ENCODE measurements at regions not wholly inside any gene's neighbourhood (a gene's known extent, or its start where the extent isn't known, plus 50 kb on each side); places are given as distances from the start of the nearest gene placed in this dataset.
A peak's percentile ranks its signal among the peaks of the same experiment; 100 is the strongest.

GRCh38 chr16:85291302-85292148 is 179.3 kb upstream of the CIBAR2 start:
- peak; percentile 89 for DNase-seq (ENCODE audit: low spot score)

- no peak for DNase-seq (ENCODE audit: low spot score)
These were observed 181.2 kb upstream of the CIBAR2 start for GRCh38 chr16:85293458-85293857.

GRCh38 chr16:85293904-85294642 is 181.8 kb upstream of the CIBAR2 start:
- DNase-seq (ENCODE audit: low spot score), result no peak

- DNase-seq (ENCODE audit: low spot score), result no peak
These were observed 182.7 kb upstream of the CIBAR2 start for GRCh38 chr16:85294810-85295508.

- DNase-seq (ENCODE audit: low spot score), result peak; percentile 56
These were observed 184.8 kb upstream of the CIBAR2 start for GRCh38 chr16:85296859-85297660.

- no peak for DNase-seq (ENCODE audit: low spot score)
These were observed 185.6 kb upstream of the CIBAR2 start for GRCh38 chr16:85297881-85298280.

GRCh38 chr16:85300406-85300968 is 188.2 kb upstream of the CIBAR2 start:
- DNase-seq (ENCODE audit: low spot score), result no peak

- DNase-seq (ENCODE audit: low spot score), result no peak
These were observed 189.0 kb upstream of the CIBAR2 start for GRCh38 chr16:85301231-85301630.

GRCh38 chr16:85302018-85302847 is 190.0 kb upstream of the CIBAR2 start:
- DNase-seq (ENCODE audit: low spot score), result no peak

GRCh38 chr16:85302848-85303353 is 190.6 kb upstream of the CIBAR2 start:
- no peak for DNase-seq (ENCODE audit: low spot score)

GRCh38 chr16:85303354-85303883 is 191.1 kb upstream of the CIBAR2 start:
- no peak for DNase-seq (ENCODE audit: low spot score)

- no peak for DNase-seq (ENCODE audit: low spot score)
These were observed 192.1 kb upstream of the CIBAR2 start for GRCh38 chr16:85304337-85304736.

- DNase-seq (ENCODE audit: low spot score), result peak; percentile 76
These were observed 194.0 kb upstream of the CIBAR2 start for GRCh38 chr16:85306071-85306792.

- DNase-seq (ENCODE audit: low spot score), result no peak
These were observed 194.7 kb upstream of the CIBAR2 start for GRCh38 chr16:85306793-85307551.

- no peak for DNase-seq (ENCODE audit: low spot score)
These were observed 195.5 kb upstream of the CIBAR2 start for GRCh38 chr16:85307552-85308364.

- DNase-seq (ENCODE audit: low spot score), result no peak
These were observed 196.6 kb upstream of the CIBAR2 start for GRCh38 chr16:85308611-85309540.
